ENCODE measurements at regions not wholly inside any gene's neighbourhood (a gene's known extent, or its start where the extent isn't known, plus 50 kb on each side); places are given as distances from the start of the nearest gene placed in this dataset.

GRCh38 chr6:23349521-23350147 lies 776.4 kb upstream of the NRSN1 start:
- intact Hi-C loops (cut with DNase I) = no loop called here
- Histone ChIP-seq H3K4me1 (no peaks in the 10 kb centered on the region), H3K36me3 (no peaks in the 10 kb centered on the region), H3K27ac (replicated peaks in 1 of 4) (no peak overlapping the region), H3K27me3 (no peaks in the 10 kb centered on the region), H3K9me3 (no peaks in the 10 kb centered on the region), H3K4me3 (no peak overlapping the region)
- WGBS = 34% methylated on average over 3 of the region's 3 CpGs
- DNase-seq (ENCODE audit: extremely low spot score) = no peak
- TF ChIP-seq POLR2A (IDR thresholded peaks at IDR 0.05; ENCODE audit: low read depth) (no peak), EP300 (IDR thresholded peaks at IDR 0.05) (no peak), POLR2AphosphoS5 (IDR thresholded peaks at IDR 0.05) (no peak)
- TF ChIP-seq, protein P1, sequence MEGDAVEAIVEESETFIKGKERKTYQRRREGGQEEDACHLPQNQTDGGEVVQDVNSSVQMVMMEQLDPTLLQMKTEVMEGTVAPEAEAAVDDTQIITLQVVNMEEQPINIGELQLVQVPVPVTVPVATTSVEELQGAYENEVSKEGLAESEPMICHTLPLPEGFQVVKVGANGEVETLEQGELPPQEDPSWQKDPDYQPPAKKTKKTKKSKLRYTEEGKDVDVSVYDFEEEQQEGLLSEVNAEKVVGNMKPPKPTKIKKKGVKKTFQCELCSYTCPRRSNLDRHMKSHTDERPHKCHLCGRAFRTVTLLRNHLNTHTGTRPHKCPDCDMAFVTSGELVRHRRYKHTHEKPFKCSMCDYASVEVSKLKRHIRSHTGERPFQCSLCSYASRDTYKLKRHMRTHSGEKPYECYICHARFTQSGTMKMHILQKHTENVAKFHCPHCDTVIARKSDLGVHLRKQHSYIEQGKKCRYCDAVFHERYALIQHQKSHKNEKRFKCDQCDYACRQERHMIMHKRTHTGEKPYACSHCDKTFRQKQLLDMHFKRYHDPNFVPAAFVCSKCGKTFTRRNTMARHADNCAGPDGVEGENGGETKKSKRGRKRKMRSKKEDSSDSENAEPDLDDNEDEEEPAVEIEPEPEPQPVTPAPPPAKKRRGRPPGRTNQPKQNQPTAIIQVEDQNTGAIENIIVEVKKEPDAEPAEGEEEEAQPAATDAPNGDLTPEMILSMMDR (IDR thresholded peaks at IDR 0.05) = no peak

DNA sequence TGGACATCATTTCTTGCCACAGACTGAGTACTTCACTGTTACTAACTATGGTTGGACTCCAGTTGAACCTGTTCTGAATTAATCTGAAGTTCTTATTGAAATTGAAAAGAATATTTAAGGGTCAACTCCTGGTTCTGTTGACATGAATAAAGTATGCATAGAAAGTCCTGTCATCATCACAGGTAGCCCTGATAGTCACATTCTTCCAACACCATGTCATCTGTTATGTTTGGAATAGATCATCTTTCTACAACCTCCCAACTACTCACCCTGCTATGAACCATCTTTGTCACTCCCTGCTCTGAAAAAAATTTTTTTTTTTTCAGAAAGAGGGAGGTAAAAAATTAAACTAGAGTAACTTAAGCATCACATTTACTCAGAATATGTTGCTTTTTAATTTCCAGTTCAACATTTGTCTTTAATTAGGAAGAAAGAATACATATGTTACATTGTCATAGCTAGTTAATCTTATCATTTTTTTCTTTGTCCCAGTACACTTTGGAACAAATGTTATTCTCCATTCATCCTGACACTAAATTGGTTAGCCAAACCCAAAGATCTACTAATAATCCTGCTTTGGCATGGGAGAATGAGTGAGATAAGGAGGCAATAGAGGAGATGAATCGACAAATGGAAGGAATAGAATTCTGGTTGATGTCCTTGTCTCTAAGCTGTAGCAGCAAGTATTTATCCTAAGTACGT lies 775.1 kb upstream of the NRSN1 start:
- WGBS = 79% methylated on average over 2 of the region's 2 CpGs
- no peak overlapping the region for H3K27ac ChIP-seq (replicated peaks in 1 of 4)
- H3K4me3 ChIP-seq = no peak overlapping the region
- H3K4me1 ChIP-seq = no peaks in the 10 kb centered on the region
- no peaks in the 10 kb centered on the region for H3K36me3 ChIP-seq
- no peaks in the 10 kb centered on the region for H3K27me3 ChIP-seq
- TF ChIP-seq, protein P1 (IDR thresholded peaks at IDR 0.05) = no peak
- TF ChIP-seq POLR2A (IDR thresholded peaks at IDR 0.05; ENCODE audit: low read depth) = no peak
- TF ChIP-seq EP300 (IDR thresholded peaks at IDR 0.05) = no peak
- intact Hi-C loops (cut with DNase I) = no loop called here
- H3K9me3 ChIP-seq = no peaks in the 10 kb centered on the region
- DNase-seq (ENCODE audit: extremely low spot score) = no peak

GRCh38 chr6:23354004-23354403 lies 772.0 kb upstream of the NRSN1 start:
- intact Hi-C loops (cut with DNase I) = no loop called here
- no peak for DNase-seq (ENCODE audit: extremely low spot score)
- TF ChIP-seq EP300 (IDR thresholded peaks at IDR 0.05) (no peak), POLR2AphosphoS5 (IDR thresholded peaks at IDR 0.05) (no peak), POLR2A (IDR thresholded peaks at IDR 0.05; ENCODE audit: low read depth) (no peak)
- TF ChIP-seq, protein P1 (IDR thresholded peaks at IDR 0.05) = no peak
- Histone ChIP-seq H3K27me3 (no peaks in the 10 kb centered on the region), H3K27ac (replicated peaks in 1 of 4) (no peak overlapping the region), H3K9me3 (no peaks in the 10 kb centered on the region), H3K36me3 (no peaks in the 10 kb centered on the region), H3K4me3 (no peak overlapping the region), H3K4me1 (no peaks in the 10 kb centered on the region)

GRCh38 chr6:23357185-23357766 lies 768.7 kb upstream of the NRSN1 start:
- Histone ChIP-seq H3K36me3 (no peaks in the 10 kb centered on the region), H3K27ac (replicated peaks in 1 of 4) (no peak overlapping the region), H3K4me1 (no peaks in the 10 kb centered on the region), H3K4me3 (no peak overlapping the region), H3K9me3 (no peaks in the 10 kb centered on the region), H3K27me3 (no peaks in the 10 kb centered on the region)
- TF ChIP-seq EP300 (IDR thresholded peaks at IDR 0.05) (no peak), POLR2AphosphoS5 (IDR thresholded peaks at IDR 0.05) (no peak)
- no peak for DNase-seq (ENCODE audit: extremely low spot score)
- 37% methylated on average over 2 of the region's 2 CpGs for WGBS
- intact Hi-C loops (cut with DNase I) = no loop called here

DNA sequence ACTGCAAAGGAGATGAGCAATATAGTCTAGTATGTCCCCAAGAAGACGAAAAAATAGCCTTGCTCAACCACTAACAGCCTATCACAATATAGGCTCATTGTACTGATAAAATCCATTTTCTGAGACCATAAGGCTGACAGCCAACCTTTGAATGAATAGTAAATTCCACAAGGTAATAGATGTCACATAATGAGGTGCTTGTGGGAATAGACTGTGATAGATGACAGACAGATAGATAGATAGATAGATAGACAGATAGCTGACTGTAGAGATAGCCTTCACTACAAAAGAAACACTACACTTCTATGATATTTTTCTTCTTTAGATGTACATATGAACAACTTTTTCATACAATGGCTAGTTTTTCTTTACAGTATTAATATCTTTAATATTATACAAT lies 760.3 kb upstream of the NRSN1 start:
- Histone ChIP-seq H3K36me3 (no peaks in the 10 kb centered on the region), H3K9me3 (no peaks in the 10 kb centered on the region), H3K4me3 (no peak overlapping the region), H3K27me3 (no peaks in the 10 kb centered on the region), H3K4me1 (peaks cover 0 to 16% (median 11%) of the 10 kb centered on the region in 4 donors), H3K27ac (replicated peaks in 1 of 4) (no peak overlapping the region)
- intact Hi-C loops (cut with DNase I) = no loop called here
- TF ChIP-seq POLR2A (IDR thresholded peaks at IDR 0.05; ENCODE audit: low read depth) = no peak
- TF ChIP-seq, protein P1 (IDR thresholded peaks at IDR 0.05) = no peak
- 69% methylated on average over 1 of the region's 1 CpG for WGBS
- DNase-seq (ENCODE audit: extremely low spot score) = no peak

All from esophagus muscularis mucosa (tissue), 4 donors.